Thyroid gland (tissue), 4 donors: ENCODE measurements at regions not wholly inside any gene's neighbourhood (a gene's known extent, or its start where the extent isn't known, plus 50 kb on each side); places are given as distances from the start of the nearest gene placed in this dataset.

ENCODE experiments used
- CTCF ChIP-seq, 6 experiments: fragments of 200-600 bp in 3 of 6; fragments of 450-650 bp in 3 of 6; sonication (generic) in 3 of 6; IDR thresholded peaks; one replicate each; pipeline ENCODE4 v1.5.1; 2016 to 2019; ENCODE audit warnings: antibody characterized with exemption in 6 of 6, mild to moderate bottlenecking in 2 of 6, inconsistent platforms in 1 of 6, moderate library complexity in 1 of 6
- POLR2A ChIP-seq, 2 donors: fragments of 450-650 bp; IDR thresholded peaks; one replicate each; pipeline ENCODE4 v1.6.1; 2017; ENCODE audit warnings: antibody characterized with exemption in 2 of 2, mild to moderate bottlenecking in 2 of 2, moderate library complexity in 1 of 2

GRCh38 chrX:139186991-139187390 is 343.5 kb upstream of the F9 start:
- TF ChIP-seq CTCF (IDR thresholded peaks at IDR 0.05) (no peak), POLR2A (IDR thresholded peaks at IDR 0.05) (no peak)
